OCI-LY1 (cell line): ENCODE measurements at regions not wholly inside any gene's neighbourhood (a gene's known extent, or its start where the extent isn't known, plus 50 kb on each side); places are given as distances from the start of the nearest gene placed in this dataset.

ENCODE experiments used
- H2AFZ ChIP-seq: fragments of 200-600 bp; sonication (generic), shearing (Covaris generic); 2 replicates; pipeline ENCODE4 v1.6.0; 2014; ENCODE audit warnings: antibody characterized with exemption, mild to moderate bottlenecking, low read length
- H3F3A ChIP-seq: fragments of 200-600 bp; sonication (generic), shearing (Covaris generic); 2 replicates; pipeline ENCODE4 v1.6.0; 2014; ENCODE audit warnings: mild to moderate bottlenecking, antibody characterized with exemption, low read length, moderate library complexity; ENCODE audit not compliant: insufficient read depth
- H3K27ac ChIP-seq: fragments of 200-600 bp; sonication (generic); 2 replicates; pipeline ENCODE4 v1.5.1; 2014; ENCODE audit warnings: low read length, mixed run types, mild to moderate bottlenecking, low read depth; ENCODE audit not compliant: poor library complexity, severe bottlenecking
- H3K27me3 ChIP-seq: fragments of 200-600 bp; sonication (generic); 2 replicates; pipeline ENCODE4 v1.6.0; 2014; ENCODE audit warnings: antibody characterized with exemption, mild to moderate bottlenecking, low read length, moderate library complexity; ENCODE audit not compliant: insufficient read depth
- H3K36me3 ChIP-seq: fragments of 200-600 bp; sonication (generic); 2 replicates; pipeline ENCODE4 v1.6.1; 2014; ENCODE audit warnings: mild to moderate bottlenecking, antibody characterized with exemption, low read length, moderate library complexity, mixed read lengths; ENCODE audit not compliant: insufficient read depth
- H3K4me1 ChIP-seq: fragments of 200-600 bp; sonication (generic); 2 replicates; pipeline ENCODE4 v1.5.1; 2014; ENCODE audit warnings: mild to moderate bottlenecking, low read length, moderate library complexity; ENCODE audit not compliant: insufficient read depth, severe bottlenecking
- H3K4me2 ChIP-seq: fragments of 200-600 bp; sonication (generic), shearing (Covaris generic); 2 replicates; pipeline ENCODE4 v1.6.1; 2014; ENCODE audit warnings: low read length
- H3K4me3 ChIP-seq: fragments of 200-600 bp; sonication (generic); 2 replicates; pipeline ENCODE4 v1.5.1; 2014; ENCODE audit warnings: low read length, low read depth, mild to moderate bottlenecking, mixed read lengths; ENCODE audit not compliant: poor library complexity, severe bottlenecking
- H3K79me2 ChIP-seq: fragments of 200-600 bp; shearing (Covaris generic); 2 replicates; pipeline ENCODE4 v1.6.1; 2016; ENCODE audit warnings: mixed run types, low read length, mixed read lengths; ENCODE audit not compliant: insufficient read depth
- H3K9ac ChIP-seq: fragments of 200-600 bp; sonication (generic), shearing (Covaris generic); 2 replicates; pipeline ENCODE4 v1.6.1; 2014; ENCODE audit warnings: mild to moderate bottlenecking, low read length, mixed read lengths
- H3K9me2 ChIP-seq: fragments of 200-600 bp; sonication (generic), shearing (Covaris generic); 2 replicates; pipeline ENCODE4 v1.6.1; 2014; ENCODE audit warnings: low read depth, mild to moderate bottlenecking, low read length, mixed read lengths
- H3K9me3 ChIP-seq: fragments of 200-600 bp; shearing (Covaris generic); 2 replicates; pipeline ENCODE4 v1.6.1; 2014; ENCODE audit warnings: low read length, mixed read lengths
- H4K20me1 ChIP-seq: fragments of 200-600 bp; sonication (generic), shearing (Covaris generic); 2 replicates; pipeline ENCODE4 v1.6.0; 2016; ENCODE audit warnings: mild to moderate bottlenecking, low read length; ENCODE audit not compliant: insufficient read depth
- EZH2 ChIP-seq: fragments of 200-600 bp; sonication (generic), shearing (Covaris generic); IDR thresholded peaks from 2 replicates; pipeline ENCODE4 v1.8.0; 2017; ENCODE audit warnings: borderline replicate concordance, mixed run types, mild to moderate bottlenecking, antibody characterized with exemption, low read length, moderate library complexity, mixed read lengths
- TF ChIP-seq, protein P1 (sequence below): fragments of 200-600 bp; sonication (generic), shearing (Covaris generic); IDR thresholded peaks from 2 replicates; pipeline ENCODE4 v1.5.1; 2017; ENCODE audit warnings: mild to moderate bottlenecking, antibody characterized with exemption, low read length, moderate library complexity, mixed read lengths

DNA sequence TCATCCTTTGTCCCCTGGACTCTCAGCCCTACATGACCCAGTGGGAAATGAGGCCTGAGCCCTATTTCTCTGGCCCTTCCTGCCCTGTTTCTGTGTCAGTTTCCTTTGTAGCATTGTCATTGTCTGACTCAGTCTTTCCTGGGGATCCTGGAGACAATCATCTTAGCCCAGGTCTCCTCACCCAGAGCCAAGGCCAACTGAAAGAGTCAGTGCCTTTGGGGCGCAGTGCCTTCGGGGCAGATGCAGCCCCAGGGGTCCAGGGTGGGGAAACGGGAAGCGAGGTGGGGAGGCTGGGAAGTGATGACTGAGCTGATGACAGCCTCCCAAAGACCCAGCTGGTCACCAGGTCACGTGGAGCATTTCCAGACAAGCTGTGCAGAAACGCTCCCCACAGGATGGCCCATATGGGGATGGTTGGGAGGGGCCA is 93.3 kb upstream of the SULF2 start:
- H3K4me2 ChIP-seq = no peak overlapping the region
- H3K4me3 ChIP-seq = no peak overlapping the region
- H3K27ac ChIP-seq = no peak overlapping the region
- no peak for TF ChIP-seq EZH2
- TF ChIP-seq, protein P1, sequence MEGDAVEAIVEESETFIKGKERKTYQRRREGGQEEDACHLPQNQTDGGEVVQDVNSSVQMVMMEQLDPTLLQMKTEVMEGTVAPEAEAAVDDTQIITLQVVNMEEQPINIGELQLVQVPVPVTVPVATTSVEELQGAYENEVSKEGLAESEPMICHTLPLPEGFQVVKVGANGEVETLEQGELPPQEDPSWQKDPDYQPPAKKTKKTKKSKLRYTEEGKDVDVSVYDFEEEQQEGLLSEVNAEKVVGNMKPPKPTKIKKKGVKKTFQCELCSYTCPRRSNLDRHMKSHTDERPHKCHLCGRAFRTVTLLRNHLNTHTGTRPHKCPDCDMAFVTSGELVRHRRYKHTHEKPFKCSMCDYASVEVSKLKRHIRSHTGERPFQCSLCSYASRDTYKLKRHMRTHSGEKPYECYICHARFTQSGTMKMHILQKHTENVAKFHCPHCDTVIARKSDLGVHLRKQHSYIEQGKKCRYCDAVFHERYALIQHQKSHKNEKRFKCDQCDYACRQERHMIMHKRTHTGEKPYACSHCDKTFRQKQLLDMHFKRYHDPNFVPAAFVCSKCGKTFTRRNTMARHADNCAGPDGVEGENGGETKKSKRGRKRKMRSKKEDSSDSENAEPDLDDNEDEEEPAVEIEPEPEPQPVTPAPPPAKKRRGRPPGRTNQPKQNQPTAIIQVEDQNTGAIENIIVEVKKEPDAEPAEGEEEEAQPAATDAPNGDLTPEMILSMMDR = no peak
- no peaks in the 10 kb centered on the region for H3F3A ChIP-seq
- no peaks in the 10 kb centered on the region for H3K79me2 ChIP-seq
- H4K20me1 ChIP-seq = no peaks in the 10 kb centered on the region
- H3K36me3 ChIP-seq = no peaks in the 10 kb centered on the region
- no peaks in the 10 kb centered on the region for H3K27me3 ChIP-seq
- H3K4me1 ChIP-seq = no peaks in the 10 kb centered on the region
- H2AFZ ChIP-seq = no peak overlapping the region
- no peaks in the 10 kb centered on the region for H3K9me3 ChIP-seq
- no peak overlapping the region for H3K9ac ChIP-seq
- H3K9me2 ChIP-seq = no peaks in the 10 kb centered on the region

DNA sequence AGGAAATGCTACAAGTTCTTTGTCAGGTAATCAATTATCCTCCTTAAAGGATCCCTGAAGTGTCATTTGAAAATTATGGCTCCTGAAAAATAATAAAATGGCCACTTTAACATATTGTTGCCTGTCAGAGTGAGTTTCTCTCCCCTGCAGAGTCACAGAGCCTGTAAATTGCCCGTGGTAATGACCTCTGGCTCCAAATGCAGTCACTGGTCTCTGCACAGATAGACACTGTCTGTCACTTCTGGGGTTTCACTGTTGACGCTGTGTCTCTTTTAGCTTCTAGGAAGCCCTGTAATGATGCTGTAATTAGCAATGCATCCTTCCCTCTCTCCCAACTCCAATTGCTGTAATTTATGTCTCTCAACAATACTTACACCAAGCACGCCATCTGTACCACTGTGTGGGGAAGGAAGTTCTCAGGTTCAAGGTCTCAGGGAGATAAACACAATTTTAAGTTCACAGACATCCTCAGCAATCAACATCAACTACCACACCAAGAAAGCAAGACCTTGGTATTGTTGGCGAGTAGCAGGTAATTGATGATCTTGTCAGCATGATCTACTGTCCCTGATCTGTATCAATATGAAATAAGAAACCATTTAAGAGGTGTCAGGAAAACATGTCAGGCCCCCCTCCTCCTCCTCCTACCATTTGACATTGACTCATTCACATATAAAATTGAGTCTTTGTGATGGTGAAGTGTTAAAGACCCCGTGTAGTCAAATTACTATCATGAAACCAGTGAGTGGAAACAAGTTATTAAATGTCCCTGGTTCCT is 91.2 kb upstream of the SULF2 start:
- Histone ChIP-seq H3K9ac (no peak overlapping the region), H3K4me3 (no peak overlapping the region), H3K27ac (no peak overlapping the region), H3F3A (no peaks in the 10 kb centered on the region), H3K36me3 (no peaks in the 10 kb centered on the region), H3K4me2 (no peak overlapping the region), H3K79me2 (no peaks in the 10 kb centered on the region), H4K20me1 (no peaks in the 10 kb centered on the region), H3K27me3 (peaks cover 1% of the 10 kb centered on the region; the same call in 1 of the 2 replicates), H2AFZ (no peak overlapping the region), H3K9me2 (no peaks in the 10 kb centered on the region), H3K9me3 (no peaks in the 10 kb centered on the region), H3K4me1 (no peaks in the 10 kb centered on the region)
- TF ChIP-seq EZH2 = no peak
- TF ChIP-seq, protein P1 = no peak

DNA sequence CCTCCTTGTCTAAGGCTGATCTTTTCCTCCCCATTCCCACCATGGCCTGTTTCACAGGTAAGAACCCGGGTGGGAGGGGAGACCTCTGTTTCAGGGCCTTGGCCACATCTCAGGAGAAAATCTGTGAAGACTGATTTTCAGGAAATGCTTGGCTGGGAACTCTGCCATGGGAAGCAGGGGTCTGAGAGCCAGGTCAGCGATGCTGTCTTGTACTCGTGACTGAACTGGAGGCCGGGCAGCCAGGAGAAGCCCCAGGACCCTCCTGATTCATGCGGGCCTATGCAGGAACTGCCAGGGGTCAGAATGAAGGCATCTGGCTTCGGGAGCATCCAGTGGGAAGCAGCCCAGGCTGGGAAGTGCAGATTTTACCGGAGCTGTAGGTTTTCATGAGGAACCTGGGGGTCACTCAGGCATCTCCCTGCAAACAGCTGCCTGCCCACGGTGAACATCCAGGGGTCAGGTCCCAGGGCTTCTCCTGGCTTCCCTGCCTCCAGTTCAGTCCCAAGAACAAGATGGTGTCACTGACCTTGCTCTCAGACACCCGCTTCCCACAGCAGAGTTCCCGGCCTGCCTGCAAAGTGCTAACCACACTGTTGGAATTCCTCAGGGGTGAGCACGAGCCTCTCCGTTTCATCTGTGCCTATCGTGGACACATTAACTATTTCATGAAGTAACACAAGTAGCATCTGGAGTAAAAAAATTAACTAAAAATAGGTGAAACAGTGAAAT is 90.2 kb upstream of the SULF2 start:
- Histone ChIP-seq H3F3A (no peaks in the 10 kb centered on the region), H3K79me2 (no peaks in the 10 kb centered on the region), H3K4me3 (no peak overlapping the region), H3K9me3 (no peaks in the 10 kb centered on the region), H3K27ac (no peak overlapping the region), H3K9me2 (no peaks in the 10 kb centered on the region), H4K20me1 (no peaks in the 10 kb centered on the region), H3K9ac (no peak overlapping the region), H3K4me2 (no peak overlapping the region), H3K27me3 (peaks cover 4% of the 10 kb centered on the region; the same call in 1 of the 2 replicates), H3K4me1 (no peaks in the 10 kb centered on the region), H2AFZ (no peak overlapping the region), H3K36me3 (no peaks in the 10 kb centered on the region)
- no peak for TF ChIP-seq EZH2
- TF ChIP-seq, protein P1 = no peak
